Spleen (tissue), 11 donors: ENCODE measurements at regions not wholly inside any gene's neighbourhood (a gene's known extent, or its start where the extent isn't known, plus 50 kb on each side); places are given as distances from the start of the nearest gene placed in this dataset.

ENCODE experiments used
- DNase-seq: peaks from one replicate; pipeline ENCODE4 v3.0.0-alpha.2; 2020
- H3K27ac ChIP-seq, 8 donors: fragments of 200-600 bp; sonication (generic) in 7 of 8; 1 replicate in 4 of 8; 2 replicates in 4 of 8; pipeline versions ENCODE4 v1.5.0 to v1.8.0; 2016 to 2021; ENCODE audit warnings: inconsistent platforms in 4 of 8, mild to moderate bottlenecking in 4 of 8, moderate library complexity in 1 of 8
- H3K27me3 ChIP-seq, 7 donors: fragments of 200-600 bp; sonication (generic) in 6 of 7; replicated peaks in 1 of 7; 1 replicate in 4 of 7; 2 replicates in 3 of 7; pipeline versions ENCODE4 v1.5.0 to v1.8.0; 2016 to 2021; ENCODE audit warnings: inconsistent platforms in 3 of 7, mild to moderate bottlenecking in 1 of 7
- H3K36me3 ChIP-seq, 6 donors: fragments of 200-600 bp; sonication (generic) in 5 of 6; 1 replicate in 4 of 6; 2 replicates in 2 of 6; pipeline versions ENCODE4 v1.5.0 to v1.8.0; 2016 to 2021; ENCODE audit warnings: inconsistent platforms in 2 of 6
- H3K4me1 ChIP-seq, 6 donors: fragments of 200-600 bp; sonication (generic) in 5 of 6; 1 replicate in 3 of 6; 2 replicates in 3 of 6; pipeline versions ENCODE4 v1.5.0 to v1.8.0; 2016 to 2021; ENCODE audit warnings: inconsistent platforms in 3 of 6
- H3K4me3 ChIP-seq, 8 donors: fragments of 200-600 bp; sonication (generic) in 7 of 8; 1 replicate in 4 of 8; 2 replicates in 4 of 8; pipeline versions ENCODE4 v1.5.0 to v1.8.0; 2016 to 2021; ENCODE audit warnings: inconsistent platforms in 4 of 8, mild to moderate bottlenecking in 4 of 8, moderate library complexity in 2 of 8
- H3K9me3 ChIP-seq, 8 donors: fragments of 200-600 bp; sonication (generic) in 7 of 8; 1 replicate in 4 of 8; 2 replicates in 4 of 8; pipeline versions ENCODE4 v1.5.0 to v1.8.0; 2016 to 2021; ENCODE audit warnings: inconsistent platforms in 4 of 8
- CTCF ChIP-seq, 11 experiments: fragments of 200-600 bp in 7 of 11; fragments of 450-650 bp in 4 of 11; sonication (generic) in 4 of 11; IDR thresholded peaks in 8 of 11; conservative IDR thresholded peaks in 3 of 11; 1 replicate in 7 of 11; 2 replicates in 4 of 11; pipeline versions ENCODE4 v1.4.0 to v1.8.0; 2016 to 2021; ENCODE audit warnings: antibody characterized with exemption in 11 of 11, inconsistent platforms in 4 of 11, mild to moderate bottlenecking in 1 of 11
- POLR2A ChIP-seq, 3 donors: fragments of 450-650 bp; IDR thresholded peaks; one replicate each; pipeline ENCODE4 v1.5.1; 2017; ENCODE audit warnings: antibody characterized with exemption in 3 of 3, mild to moderate bottlenecking in 1 of 3
- POLR2AphosphoS5 ChIP-seq, 3 donors: sonication (generic); formaldehyde crosslinking; IDR thresholded peaks; one replicate each; pipeline ENCODE4 v1.5.1; 2017; ENCODE audit warnings: antibody characterized with exemption in 3 of 3
- WGBS, 5 donors: extraction: QIAGEN DNeasy Blood & Tissue Kit in 3 of 5; methylation state at CpG; one replicate each; pipeline versions ENCODE4 v1.1.5 to v1.1.7; 2013 to 2018; 5-methylcytosine and 5-hydroxymethylcytosine counted together
- intact Hi-C: fragments of 100-400 bp; cut with DNase I; formaldehyde crosslinking; loops from one replicate; pipeline ENCODE4 v1.15.0; 2023; ENCODE audit warnings: low total_unique reads
- donor health status: healthy with polysubstance abuse.
- donor health status: DM: no; HTN: no; CAD: no; lungs with moderate emphysema.
- donor health status: DM: no; HTN: no; CAD: no.
- donor health status: Bipolar disorder and iron deficiency.
- donor health status: healthy.
- donor health status: DM: no; HTN: no; CAD: no.
- donor health status: DM: yes; HTN: yes; CAD: no.

- DNase-seq: no peak
- Histone ChIP-seq H3K9me3 (peaks cover 0 to 28% (median 11%) of the 10 kb centered on the region in 8 donors), H3K36me3 (no peaks in the 10 kb centered on the region), H3K4me1 (no peaks in the 10 kb centered on the region), H3K27ac (no peak overlapping the region), H3K27me3 (no peaks in the 10 kb centered on the region), H3K4me3 (no peak overlapping the region)
- no peak for TF ChIP-seq POLR2A (IDR thresholded peaks at IDR 0.05)
- no peak for TF ChIP-seq CTCF (IDR thresholded peaks at IDR 0.05 in 8 of 11, conservative IDR thresholded peaks at IDR 0.05 in 3 of 11)
- TF ChIP-seq POLR2AphosphoS5 (IDR thresholded peaks at IDR 0.05): no peak
- WGBS, 5 donors: 61 to 81% (median 67%) methylated on average over 1 of the region's 1 CpG
- intact Hi-C loops: no loop called here
These were observed 763.9 kb downstream of the GALC start for GRCh38 chr14:87229131-87229530.

GRCh38 chr14:87217023-87217422 is 776.0 kb downstream of the GALC start:
- no peak for DNase-seq
- Histone ChIP-seq H3K9me3 (peaks cover 0 to 43% (median 17%) of the 10 kb centered on the region in 8 donors), H3K27ac (no peak overlapping the region), H3K36me3 (no peaks in the 10 kb centered on the region), H3K4me1 (no peaks in the 10 kb centered on the region), H3K4me3 (no peak overlapping the region), H3K27me3 (no peaks in the 10 kb centered on the region)
- TF ChIP-seq POLR2AphosphoS5 (IDR thresholded peaks at IDR 0.05) (no peak), POLR2A (IDR thresholded peaks at IDR 0.05) (no peak), CTCF (IDR thresholded peaks at IDR 0.05 in 8 of 11, conservative IDR thresholded peaks at IDR 0.05 in 3 of 11) (no peak)
- intact Hi-C loops: no loop called here
- WGBS, 5 donors: 77 to 92% (median 80%) methylated on average over 3 of the region's 3 CpGs

GRCh38 chr14:87214558-87214957 is 778.4 kb downstream of the GALC start:
- intact Hi-C loops: no loop called here
- 74 to 94% (median 88%) methylated on average over 1 of the region's 1 CpG for WGBS, 5 donors
- DNase-seq: no peak
- peaks cover 0 to 44% (median 16%) of the 10 kb centered on the region in 8 donors for H3K9me3 ChIP-seq
- H3K27ac ChIP-seq: no peak overlapping the region
- no peaks in the 10 kb centered on the region for H3K27me3 ChIP-seq
- H3K4me3 ChIP-seq: no peak overlapping the region
- H3K36me3 ChIP-seq: no peaks in the 10 kb centered on the region
- TF ChIP-seq POLR2AphosphoS5 (IDR thresholded peaks at IDR 0.05) (no peak), CTCF (IDR thresholded peaks at IDR 0.05 in 8 of 11, conservative IDR thresholded peaks at IDR 0.05 in 3 of 11) (no peak), POLR2A (IDR thresholded peaks at IDR 0.05) (no peak)
- H3K4me1 ChIP-seq: no peaks in the 10 kb centered on the region

- no peak overlapping the region for H3K4me3 ChIP-seq
- 60 to 95% (median 74%) methylated on average over 2 of the region's 2 CpGs for WGBS, 5 donors
- no peak overlapping the region for H3K27ac ChIP-seq
- TF ChIP-seq POLR2AphosphoS5 (IDR thresholded peaks at IDR 0.05) (no peak), CTCF (IDR thresholded peaks at IDR 0.05 in 8 of 11, conservative IDR thresholded peaks at IDR 0.05 in 3 of 11) (no peak), POLR2A (IDR thresholded peaks at IDR 0.05) (no peak)
- H3K27me3 ChIP-seq: no peaks in the 10 kb centered on the region
- no peak for DNase-seq
- peaks cover 0 to 11% (median 2%) of the 10 kb centered on the region in 8 donors for H3K9me3 ChIP-seq
- intact Hi-C loops: no loop called here
- H3K36me3 ChIP-seq: no peaks in the 10 kb centered on the region
- H3K4me1 ChIP-seq: no peaks in the 10 kb centered on the region
These were observed 785.2 kb downstream of the GALC start for GRCh38 chr14:87207756-87208155.
